Colon (tissue), 2 donors: ENCODE measurements at regions not wholly inside any gene's neighbourhood (a gene's known extent, or its start where the extent isn't known, plus 50 kb on each side); places are given as distances from the start of the nearest gene placed in this dataset.

Source experiments
- FAIRE-seq: peaks from 2 replicates; lab custom pipeline; 2012; peaks lifted over from hg19 to GRCh38; lab: Jason Lieb, UNC
- donor health status: control.
- donor health status: control.

- FAIRE-seq = no peak
Measured at GRCh38 chr14:84535976-84536375, 994.0 kb upstream of the FLRT2 start.

GRCh38 chr14:84541018-84541417 lies 988.9 kb upstream of the FLRT2 start:
- FAIRE-seq = no peak

- no peak for FAIRE-seq
Measured at GRCh38 chr14:84543859-84544258, 986.1 kb upstream of the FLRT2 start.

GRCh38 chr14:84544486-84545131 lies 985.3 kb upstream of the FLRT2 start:
- no peak for FAIRE-seq

GRCh38 chr14:84546236-84546635 lies 983.7 kb upstream of the FLRT2 start:
- no peak for FAIRE-seq

- no peak for FAIRE-seq
Measured at GRCh38 chr14:84554136-84554535, 975.8 kb upstream of the FLRT2 start.

- FAIRE-seq = no peak
Measured at GRCh38 chr14:84555493-84555892, 974.5 kb upstream of the FLRT2 start.

- no peak for FAIRE-seq
Measured at GRCh38 chr14:84566109-84566508, 963.8 kb upstream of the FLRT2 start.

- FAIRE-seq = no peak
Measured at GRCh38 chr14:84575681-84576080, 954.3 kb upstream of the FLRT2 start.

GRCh38 chr14:84579292-84579691 lies 950.7 kb upstream of the FLRT2 start:
- FAIRE-seq = no peak

- no peak for FAIRE-seq
Measured at GRCh38 chr14:84581041-84581440, 948.9 kb upstream of the FLRT2 start.

GRCh38 chr14:84584511-84584910 lies 945.4 kb upstream of the FLRT2 start:
- no peak for FAIRE-seq

GRCh38 chr14:84591827-84592445 lies 938.0 kb upstream of the FLRT2 start:
- FAIRE-seq = no peak

- no peak for FAIRE-seq
Measured at GRCh38 chr14:84592770-84593169, 937.2 kb upstream of the FLRT2 start.

- no peak for FAIRE-seq
Measured at GRCh38 chr14:84610086-84610485, 919.9 kb upstream of the FLRT2 start.

- no peak for FAIRE-seq
Measured at GRCh38 chr14:84622357-84622756, 907.6 kb upstream of the FLRT2 start.

GRCh38 chr14:84643446-84643845 lies 886.5 kb upstream of the FLRT2 start:
- no peak for FAIRE-seq

GRCh38 chr14:84646786-84647500 lies 883.0 kb upstream of the FLRT2 start:
- FAIRE-seq = no peak

GRCh38 chr14:84655014-84655413 lies 874.9 kb upstream of the FLRT2 start:
- FAIRE-seq = no peak

GRCh38 chr14:84657911-84658310 lies 872.0 kb upstream of the FLRT2 start:
- FAIRE-seq = no peak

GRCh38 chr14:84670796-84671195 lies 859.1 kb upstream of the FLRT2 start:
- FAIRE-seq = no peak

- no peak for FAIRE-seq
Measured at GRCh38 chr14:84671776-84672175, 858.2 kb upstream of the FLRT2 start.

GRCh38 chr14:84674636-84675035 lies 855.3 kb upstream of the FLRT2 start:
- FAIRE-seq = no peak

GRCh38 chr14:84686550-84686949 lies 843.4 kb upstream of the FLRT2 start:
- no peak for FAIRE-seq
